Parathyroid adenoma (tissue), 2 donors: ENCODE measurements at regions not wholly inside any gene's neighbourhood (a gene's known extent, or its start where the extent isn't known, plus 50 kb on each side); places are given as distances from the start of the nearest gene placed in this dataset.

Experiments
- H2AFZ ChIP-seq: fragments of 300-600 bp; sonication (generic); one replicate; pipeline ENCODE4 v1.7.0; 2017; ENCODE audit warnings: antibody characterized with exemption, mild to moderate bottlenecking
- H3K27ac ChIP-seq: fragments of 300-600 bp; sonication (generic); one replicate; pipeline ENCODE4 v1.7.0; 2017
- H3K27me3 ChIP-seq: fragments of 300-600 bp; sonication (generic); one replicate; pipeline ENCODE4 v1.7.0; 2017; ENCODE audit warnings: low read length; ENCODE audit not compliant: control insufficient read depth, insufficient read depth
- H3K36me3 ChIP-seq: fragments of 300-600 bp; sonication (generic); one replicate; pipeline ENCODE4 v1.7.0; 2017; ENCODE audit warnings: low read length; ENCODE audit not compliant: control insufficient read depth, insufficient read depth
- H3K4me1 ChIP-seq: fragments of 300-600 bp; sonication (generic); one replicate; pipeline ENCODE4 v1.7.0; 2017; ENCODE audit warnings: control low read depth
- H3K4me2 ChIP-seq: fragments of 300-600 bp; sonication (generic); one replicate; pipeline ENCODE4 v1.7.0; 2017; ENCODE audit warnings: low read length
- H3K4me3 ChIP-seq: fragments of 300-600 bp; sonication (generic); one replicate; pipeline ENCODE4 v1.7.0; 2017; ENCODE audit warnings: low read depth, low read length
- H3K79me2 ChIP-seq: fragments of 300-600 bp; sonication (generic); one replicate; pipeline ENCODE4 v1.7.0; 2017; ENCODE audit warnings: control low read depth
- H3K9ac ChIP-seq: fragments of 300-600 bp; sonication (generic); one replicate; pipeline ENCODE4 v1.7.0; 2017; ENCODE audit warnings: mild to moderate bottlenecking
- H3K9me3 ChIP-seq: fragments of 300-600 bp; sonication (generic); one replicate; pipeline ENCODE4 v1.7.0; 2017; ENCODE audit warnings: low read length; ENCODE audit not compliant: control insufficient read depth
- TF ChIP-seq, protein P1 (sequence below): fragments of 300-600 bp; sonication (generic); IDR thresholded peaks from one replicate; pipeline ENCODE4 v1.7.0; 2017; ENCODE audit warnings: antibody characterized with exemption, mild to moderate bottlenecking
- donor health status: primary hyperparathyroidism.

DNA sequence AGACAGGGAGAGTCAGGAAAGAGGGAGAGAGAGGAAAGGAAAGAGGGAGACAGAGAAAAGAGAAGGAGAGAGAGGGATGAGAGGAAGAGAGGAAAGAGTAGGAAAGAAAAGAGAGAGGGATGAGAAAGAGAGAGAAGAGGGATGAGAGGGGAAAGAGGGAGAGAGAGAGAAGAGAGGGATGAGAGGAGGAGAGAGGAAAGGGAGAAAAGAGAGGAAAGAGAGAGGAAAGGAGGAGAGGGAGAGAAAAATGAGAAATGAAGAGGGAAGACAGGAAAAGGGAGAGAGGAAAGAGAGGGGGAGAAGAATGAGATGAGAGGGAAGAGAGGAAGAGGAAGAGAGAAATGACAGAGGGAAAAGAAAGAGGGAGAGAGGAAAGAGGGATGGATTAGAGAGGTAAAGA, 207.0 kb upstream of the SKOR2 start:
- Histone ChIP-seq H3K4me2 (no peak overlapping the region), H3K27me3 (no peaks in the 10 kb centered on the region), H3K36me3 (no peaks in the 10 kb centered on the region), H3K4me1 (no peaks in the 10 kb centered on the region), H3K9ac (no peak overlapping the region), H3K79me2 (no peaks in the 10 kb centered on the region), H3K27ac (no peak overlapping the region), H3K4me3 (no peak overlapping the region), H2AFZ (no peak overlapping the region), H3K9me3 (no peaks in the 10 kb centered on the region)
- TF ChIP-seq, protein P1, sequence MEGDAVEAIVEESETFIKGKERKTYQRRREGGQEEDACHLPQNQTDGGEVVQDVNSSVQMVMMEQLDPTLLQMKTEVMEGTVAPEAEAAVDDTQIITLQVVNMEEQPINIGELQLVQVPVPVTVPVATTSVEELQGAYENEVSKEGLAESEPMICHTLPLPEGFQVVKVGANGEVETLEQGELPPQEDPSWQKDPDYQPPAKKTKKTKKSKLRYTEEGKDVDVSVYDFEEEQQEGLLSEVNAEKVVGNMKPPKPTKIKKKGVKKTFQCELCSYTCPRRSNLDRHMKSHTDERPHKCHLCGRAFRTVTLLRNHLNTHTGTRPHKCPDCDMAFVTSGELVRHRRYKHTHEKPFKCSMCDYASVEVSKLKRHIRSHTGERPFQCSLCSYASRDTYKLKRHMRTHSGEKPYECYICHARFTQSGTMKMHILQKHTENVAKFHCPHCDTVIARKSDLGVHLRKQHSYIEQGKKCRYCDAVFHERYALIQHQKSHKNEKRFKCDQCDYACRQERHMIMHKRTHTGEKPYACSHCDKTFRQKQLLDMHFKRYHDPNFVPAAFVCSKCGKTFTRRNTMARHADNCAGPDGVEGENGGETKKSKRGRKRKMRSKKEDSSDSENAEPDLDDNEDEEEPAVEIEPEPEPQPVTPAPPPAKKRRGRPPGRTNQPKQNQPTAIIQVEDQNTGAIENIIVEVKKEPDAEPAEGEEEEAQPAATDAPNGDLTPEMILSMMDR: no peak

DNA sequence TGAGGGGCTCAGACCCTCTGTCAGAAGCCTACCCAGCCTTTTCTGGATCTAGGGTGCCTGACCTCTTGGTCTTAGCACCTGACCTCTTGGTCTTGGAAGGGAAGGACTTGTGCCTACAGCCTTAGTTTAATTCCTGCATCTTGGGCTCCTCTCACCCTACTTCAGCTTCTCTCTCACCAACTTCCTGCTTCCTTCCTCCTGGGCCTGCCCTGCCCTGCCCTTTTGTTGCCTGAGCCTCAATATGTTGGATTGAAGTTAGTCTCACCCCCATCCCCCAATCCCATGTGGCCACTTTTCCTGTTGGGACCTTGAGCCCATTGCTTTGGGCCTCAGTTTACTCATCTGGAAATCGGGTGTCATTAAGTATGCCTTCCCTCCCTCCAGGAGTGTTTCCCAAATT, 206.2 kb upstream of the SKOR2 start:
- Histone ChIP-seq H3K27me3 (no peaks in the 10 kb centered on the region), H2AFZ (no peak overlapping the region), H3K27ac (no peak overlapping the region), H3K9me3 (no peaks in the 10 kb centered on the region), H3K4me1 (no peaks in the 10 kb centered on the region), H3K4me2 (no peak overlapping the region), H3K36me3 (no peaks in the 10 kb centered on the region), H3K9ac (no peak overlapping the region), H3K4me3 (no peak overlapping the region), H3K79me2 (no peaks in the 10 kb centered on the region)
- TF ChIP-seq, protein P1: no peak

GRCh38 chr18:47453038-47453437, 201.6 kb upstream of the SKOR2 start:
- no peak overlapping the region for H2AFZ ChIP-seq
- H3K27ac ChIP-seq: no peak overlapping the region
- TF ChIP-seq, protein P1: no peak
- no peaks in the 10 kb centered on the region for H3K27me3 ChIP-seq
- H3K9ac ChIP-seq: no peak overlapping the region
- no peak overlapping the region for H3K4me2 ChIP-seq
- no peak overlapping the region for H3K4me3 ChIP-seq
- no peaks in the 10 kb centered on the region for H3K4me1 ChIP-seq
- H3K36me3 ChIP-seq: no peaks in the 10 kb centered on the region
- H3K9me3 ChIP-seq: no peaks in the 10 kb centered on the region
- no peaks in the 10 kb centered on the region for H3K79me2 ChIP-seq

- H2AFZ ChIP-seq: no peak overlapping the region
- H3K27me3 ChIP-seq: no peaks in the 10 kb centered on the region
- H3K9me3 ChIP-seq: no peaks in the 10 kb centered on the region
- no peaks in the 10 kb centered on the region for H3K4me1 ChIP-seq
- H3K4me3 ChIP-seq: no peak overlapping the region
- H3K36me3 ChIP-seq: no peaks in the 10 kb centered on the region
- H3K79me2 ChIP-seq: no peaks in the 10 kb centered on the region
- TF ChIP-seq, protein P1: no peak
- H3K9ac ChIP-seq: no peak overlapping the region
- no peak overlapping the region for H3K4me2 ChIP-seq
- no peak overlapping the region for H3K27ac ChIP-seq
These were observed 197.5 kb upstream of the SKOR2 start for GRCh38 chr18:47448956-47449355.

- Histone ChIP-seq H3K9me3 (no peaks in the 10 kb centered on the region), H3K4me3 (no peak overlapping the region), H3K9ac (no peak overlapping the region), H3K27ac (no peak overlapping the region), H3K4me2 (no peak overlapping the region), H3K79me2 (no peaks in the 10 kb centered on the region), H2AFZ (no peak overlapping the region), H3K27me3 (no peaks in the 10 kb centered on the region), H3K4me1 (no peaks in the 10 kb centered on the region), H3K36me3 (no peaks in the 10 kb centered on the region)
- TF ChIP-seq, protein P1: no peak
These were observed 190.5 kb upstream of the SKOR2 start for GRCh38 chr18:47441914-47442313.
